Activated T-helper 1 cell treated with anti-CD3 and anti-CD28 coated beads, Interleukin-12 subunit alpha, Interleukin-12 subunit beta, Interleukin-2, Interleukin-4 antibody, amounts not matched to agents 30 ng/mL and 10 ng/mL and 1 ng/mL, durations not matched to agents 14 hours and 24 hours and 36 hours (primary cell): ENCODE measurements at regions not wholly inside any gene's neighbourhood (a gene's known extent, or its start where the extent isn't known, plus 50 kb on each side); places are given as distances from the start of the nearest gene placed in this dataset.
"Not testable (repeated sequence)": the region's sequence is repeated elsewhere in the genome, so short reads cannot be mapped to it uniquely, and the experiment has no call there.

ENCODE experiments used
- DNase-seq: peaks from one replicate; pipeline ENCODE4 v3.0.0; 2021; ENCODE audit warnings: low spot score
- H3K27ac Mint-ChIP-seq: one replicate; pipeline ENCODE4 v1.8.0; 2021; ENCODE audit warnings: mild to moderate bottlenecking, mixed read lengths
- H3K27me3 Mint-ChIP-seq: one replicate; pipeline ENCODE4 v1.8.0; 2022; ENCODE audit warnings: mild to moderate bottlenecking, moderate library complexity, mixed read lengths; ENCODE audit not compliant: insufficient read depth
- H3K36me3 Mint-ChIP-seq: one replicate; pipeline ENCODE4 v1.8.0; 2021; ENCODE audit warnings: low read depth, mixed read lengths
- H3K4me1 Mint-ChIP-seq: one replicate; pipeline ENCODE4 v1.8.0; 2021; ENCODE audit warnings: low read depth, mixed read lengths
- H3K4me3 Mint-ChIP-seq: one replicate; pipeline ENCODE4 v1.8.0; 2021; ENCODE audit warnings: mild to moderate bottlenecking, moderate library complexity, mixed read lengths
- H3K9me3 Mint-ChIP-seq: one replicate; pipeline ENCODE4 v1.8.0; 2021; ENCODE audit warnings: mixed read lengths
- intact Hi-C: fragments of 100-400 bp; cut with micrococcal nuclease; formaldehyde crosslinking; loops from one replicate; pipeline ENCODE4 v1.15.1; 2024

GRCh38 chr12:116380740-116381139 is 103.2 kb upstream of the MED13L start:
- H3K9me3 Mint-ChIP-seq, H3K4me3 Mint-ChIP-seq, H3K27ac Mint-ChIP-seq, DNase-seq, H3K4me1 Mint-ChIP-seq, intact Hi-C loops, H3K36me3 Mint-ChIP-seq, H3K27me3 Mint-ChIP-seq: not testable (repeated sequence)

DNA sequence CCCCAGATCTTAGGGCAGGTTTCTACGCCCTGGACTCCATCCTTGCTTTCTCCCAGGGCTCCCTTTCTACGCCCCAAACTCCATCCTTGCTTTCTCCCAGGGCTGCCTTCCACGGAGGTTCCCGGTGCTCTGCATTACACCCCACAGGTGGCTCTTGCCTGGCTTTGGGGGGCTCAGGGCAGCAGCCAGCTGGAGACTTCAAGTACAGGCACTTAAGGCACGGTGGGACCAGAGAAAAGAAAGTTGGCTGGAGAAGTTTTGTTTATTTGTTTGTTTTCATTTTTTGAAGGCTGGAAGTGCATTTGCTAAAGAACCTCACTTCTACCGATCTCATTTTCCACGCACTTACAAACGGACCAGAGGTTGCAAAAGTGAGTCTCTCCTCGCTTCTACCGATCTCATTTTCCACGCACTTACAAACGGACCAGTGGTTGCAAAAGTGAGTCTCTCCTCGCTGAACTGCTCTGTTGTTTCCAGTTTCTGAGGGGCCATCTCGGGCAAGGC is 103.8 kb upstream of the MED13L start:
- Mint-ChIP-seq H3K9me3 (no peaks in the 10 kb centered on the region), H3K36me3 (no peaks in the 10 kb centered on the region), H3K4me3 (no peak overlapping the region), H3K27ac (peak overlapping the region; percentile 58), H3K27me3 (peaks cover 6% of the 10 kb centered on the region), H3K4me1 (no peaks in the 10 kb centered on the region)
- intact Hi-C loops = no loop called here
- DNase-seq = no peak

DNA sequence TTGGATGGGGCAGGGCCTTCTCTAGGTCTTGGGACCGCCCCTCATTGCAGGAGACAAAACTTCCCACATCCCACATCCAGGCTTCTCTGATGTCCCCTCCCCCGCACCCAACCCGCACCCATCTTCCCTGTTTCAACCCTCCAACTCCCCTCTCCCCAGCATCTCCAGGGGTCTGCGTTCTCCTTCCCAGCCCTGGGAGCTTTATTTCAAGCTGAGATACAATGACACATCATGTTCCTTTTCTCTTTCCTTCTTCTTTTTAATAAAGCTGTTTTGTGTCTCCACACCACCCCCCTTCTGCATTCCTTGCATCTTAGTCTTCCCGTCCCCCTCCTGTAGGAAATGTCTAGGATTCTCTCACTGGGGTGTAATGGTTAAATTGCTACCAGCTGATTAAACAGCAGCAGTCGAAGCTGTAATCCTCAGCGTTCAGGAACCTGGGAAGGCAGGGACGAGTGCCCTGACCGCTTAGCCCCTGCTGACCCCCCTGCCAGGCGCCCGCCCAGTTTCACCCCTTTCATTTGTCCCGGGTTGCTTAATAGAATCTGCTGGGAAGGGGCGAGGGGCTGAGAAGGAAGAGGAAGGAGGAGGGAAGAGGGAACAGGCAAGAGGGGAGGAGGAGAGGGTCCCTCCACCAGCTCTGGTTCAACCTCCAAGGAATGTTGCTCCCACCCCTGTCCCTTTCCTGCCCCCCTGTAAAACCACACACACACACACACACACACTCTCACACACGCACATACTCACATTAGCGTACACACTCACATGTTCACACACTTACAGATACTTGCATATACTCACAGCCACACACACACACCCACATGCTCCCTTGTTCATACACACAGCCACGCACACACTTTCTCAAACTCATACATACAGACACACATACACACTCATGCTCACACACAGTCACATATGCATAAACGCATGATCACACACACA is 104.5 kb upstream of the MED13L start:
- H3K4me1 Mint-ChIP-seq = no peaks in the 10 kb centered on the region
- intact Hi-C loops = no loop called here
- DNase-seq = no peak
- H3K27ac Mint-ChIP-seq = peak overlapping the region; percentile 58
- no peak overlapping the region for H3K4me3 Mint-ChIP-seq
- H3K36me3 Mint-ChIP-seq = no peaks in the 10 kb centered on the region
- H3K9me3 Mint-ChIP-seq = no peaks in the 10 kb centered on the region
- peaks cover 9% of the 10 kb centered on the region for H3K27me3 Mint-ChIP-seq

DNA sequence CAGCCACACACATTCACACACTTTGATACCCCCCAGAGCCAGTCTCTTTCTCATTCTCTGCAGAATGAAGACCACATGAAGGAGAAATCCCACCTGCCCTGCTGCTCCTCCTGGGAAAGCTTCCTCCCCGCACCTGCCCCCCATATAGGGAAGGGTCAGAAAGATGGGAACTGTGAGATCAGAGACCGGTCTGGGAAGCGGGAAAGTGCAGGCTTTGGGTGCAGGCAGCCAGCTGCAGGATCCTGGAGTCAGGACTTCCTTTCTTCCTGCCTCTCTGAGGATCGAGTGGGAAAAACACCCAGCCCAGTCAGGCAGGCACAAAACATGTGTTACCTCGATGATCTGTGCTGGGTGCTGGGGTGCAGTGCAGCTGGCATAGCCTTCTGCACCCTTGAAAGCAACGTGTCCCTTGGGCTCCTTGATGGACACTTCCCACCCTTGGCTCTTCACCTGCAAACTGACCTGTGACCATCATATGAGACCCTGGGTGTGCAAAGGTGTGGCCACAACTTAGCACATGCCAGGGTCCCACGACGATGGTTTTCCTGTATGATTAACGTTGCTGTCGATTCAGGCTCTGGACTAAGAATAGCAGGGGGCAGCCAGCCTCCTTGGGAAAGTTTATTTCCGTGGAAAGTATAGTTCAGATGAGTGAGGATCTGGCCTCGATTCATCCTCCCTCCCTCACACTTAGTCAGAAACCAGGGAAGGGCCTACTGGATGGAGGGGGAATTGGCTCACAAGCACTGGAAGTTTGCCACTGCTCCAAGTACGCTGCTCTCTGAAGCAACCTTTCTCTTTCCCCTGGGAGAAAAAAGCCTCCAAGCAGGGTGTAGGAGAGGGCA is 105.4 kb upstream of the MED13L start:
- Mint-ChIP-seq H3K27ac (no peak overlapping the region), H3K4me3 (no peak overlapping the region), H3K27me3 (peaks cover 9% of the 10 kb centered on the region), H3K9me3 (no peaks in the 10 kb centered on the region), H3K36me3 (no peaks in the 10 kb centered on the region), H3K4me1 (no peaks in the 10 kb centered on the region)
- intact Hi-C loops = no loop called here
- no peak for DNase-seq

DNA sequence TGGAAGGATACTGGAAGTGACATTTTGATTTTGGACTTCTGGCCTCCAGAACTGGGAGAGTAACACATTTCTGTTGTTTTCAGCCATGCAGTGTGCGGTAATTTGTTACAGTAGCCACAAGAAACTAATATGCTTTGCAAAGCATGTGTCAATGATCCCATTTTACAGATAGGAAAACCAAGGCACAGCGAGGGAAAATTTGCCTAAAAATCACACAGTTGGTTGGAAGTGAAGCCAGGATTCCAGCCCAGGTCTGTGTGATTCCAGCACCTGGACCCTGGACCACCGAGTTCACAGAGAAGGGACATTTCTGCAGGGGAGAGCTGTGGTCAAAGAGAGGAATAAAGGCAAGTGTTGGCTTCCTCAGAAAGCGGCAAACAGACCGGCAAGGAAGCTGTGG is 106.7 kb upstream of the MED13L start:
- no peak for DNase-seq
- Mint-ChIP-seq H3K27ac (no peak overlapping the region), H3K36me3 (no peaks in the 10 kb centered on the region), H3K9me3 (no peaks in the 10 kb centered on the region), H3K27me3 (peaks cover 10% of the 10 kb centered on the region), H3K4me3 (no peak overlapping the region), H3K4me1 (no peaks in the 10 kb centered on the region)
- intact Hi-C loops = no loop called here

DNA sequence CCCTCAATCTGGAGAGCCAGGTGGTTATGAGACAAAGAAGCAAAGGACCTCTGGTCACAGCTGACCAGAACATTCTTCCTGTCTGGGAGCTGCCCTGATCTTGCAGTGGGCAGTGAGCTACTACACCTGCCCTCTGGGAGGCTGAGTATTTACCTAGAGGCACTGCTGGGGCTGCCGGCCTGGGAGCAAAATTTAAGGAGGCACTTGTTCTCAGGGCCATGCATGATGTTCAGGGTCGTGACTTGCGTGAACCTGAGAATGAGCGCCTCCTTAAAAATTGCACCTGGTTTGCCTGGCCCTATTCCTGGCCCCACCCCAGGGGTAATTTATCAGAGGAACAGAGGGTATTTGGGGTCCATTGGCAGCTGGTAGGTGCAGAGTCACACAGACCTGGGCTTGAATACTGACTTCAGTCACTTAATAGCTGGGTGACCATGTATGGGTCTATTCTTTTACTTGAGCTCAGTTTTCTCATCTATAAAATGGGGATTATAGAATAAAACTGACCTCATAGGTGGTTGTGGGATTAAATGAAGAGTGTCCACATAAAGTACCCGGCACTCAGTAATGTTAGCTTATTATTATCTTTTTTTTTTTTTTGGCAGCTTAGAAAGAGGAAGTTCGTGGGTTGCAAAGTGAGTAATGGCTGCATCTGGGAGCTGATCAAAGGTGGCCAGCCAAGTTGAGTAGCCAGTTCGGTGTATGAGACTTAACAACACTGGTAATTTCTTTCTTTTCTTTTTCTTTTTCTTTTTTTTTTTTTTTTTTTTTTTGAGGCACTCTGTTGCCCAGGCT is 107.4 kb upstream of the MED13L start:
- Mint-ChIP-seq H3K27me3 (peaks cover 14% of the 10 kb centered on the region), H3K27ac (no peak overlapping the region), H3K36me3 (no peaks in the 10 kb centered on the region), H3K4me3 (no peak overlapping the region), H3K9me3 (no peaks in the 10 kb centered on the region), H3K4me1 (no peaks in the 10 kb centered on the region)
- intact Hi-C loops = no loop called here
- DNase-seq = no peak

GRCh38 chr12:116385486-116386217 is 108.2 kb upstream of the MED13L start:
- Mint-ChIP-seq H3K4me3 (no peak overlapping the region), H3K9me3 (no peaks in the 10 kb centered on the region)
- intact Hi-C loops = no loop called here

GRCh38 chr12:116389326-116389725 is 111.8 kb upstream of the MED13L start:
- DNase-seq = no peak
- Mint-ChIP-seq H3K4me1 (no peaks in the 10 kb centered on the region), H3K27ac (no peak overlapping the region), H3K4me3 (no peak overlapping the region), H3K36me3 (no peaks in the 10 kb centered on the region), H3K9me3 (no peaks in the 10 kb centered on the region), H3K27me3 (peaks cover 12% of the 10 kb centered on the region)
- intact Hi-C loops = no loop called here

More at GRCh38 chr12:116385486-116386217, 108.2 kb upstream of the MED13L start:
- Mint-ChIP-seq H3K36me3 (no peaks in the 10 kb centered on the region), H3K27me3 (peaks cover 15% of the 10 kb centered on the region), H3K4me1 (no peaks in the 10 kb centered on the region), H3K27ac (no peak overlapping the region)
- DNase-seq = no peak

DNA sequence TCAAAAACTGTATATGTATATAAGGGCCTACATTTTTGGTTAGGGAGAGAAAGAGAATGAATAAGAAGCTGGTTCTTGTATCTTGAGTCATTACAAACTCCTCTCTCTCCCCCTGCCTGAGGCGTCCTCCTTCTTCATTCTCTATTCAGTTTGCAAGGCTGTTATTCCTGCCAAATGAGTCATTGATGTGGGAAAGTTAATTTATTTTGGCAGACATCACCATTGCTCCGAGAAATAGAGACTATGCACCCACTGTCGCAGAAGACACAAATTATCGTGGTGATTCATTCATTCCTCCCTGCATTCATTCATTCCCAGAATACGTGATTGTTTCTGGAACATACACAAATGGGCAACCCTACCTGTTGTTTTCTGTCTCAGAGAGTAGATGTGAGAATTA is 112.5 kb upstream of the MED13L start:
- Mint-ChIP-seq H3K36me3 (no peaks in the 10 kb centered on the region), H3K4me3 (no peak overlapping the region), H3K27ac (no peak overlapping the region), H3K4me1 (no peaks in the 10 kb centered on the region), H3K27me3 (peaks cover 12% of the 10 kb centered on the region), H3K9me3 (no peaks in the 10 kb centered on the region)
- intact Hi-C loops = no loop called here
- no peak for DNase-seq

- Mint-ChIP-seq H3K36me3 (no peaks in the 10 kb centered on the region), H3K4me1 (no peaks in the 10 kb centered on the region), H3K27me3 (peaks cover 12% of the 10 kb centered on the region), H3K4me3 (no peak overlapping the region), H3K27ac (no peak overlapping the region), H3K9me3 (no peaks in the 10 kb centered on the region)
- intact Hi-C loops = no loop called here
- DNase-seq = no peak
These were observed 113.2 kb upstream of the MED13L start for GRCh38 chr12:116390401-116391335.

- DNase-seq = no peak
- H3K9me3 Mint-ChIP-seq = no peaks in the 10 kb centered on the region
- no peak overlapping the region for H3K27ac Mint-ChIP-seq
- intact Hi-C loops = no loop called here
- no peaks in the 10 kb centered on the region for H3K36me3 Mint-ChIP-seq
- H3K4me1 Mint-ChIP-seq = no peaks in the 10 kb centered on the region
- H3K4me3 Mint-ChIP-seq = no peak overlapping the region
- H3K27me3 Mint-ChIP-seq = peaks cover 12% of the 10 kb centered on the region
These were observed 114.0 kb upstream of the MED13L start for GRCh38 chr12:116391501-116391900.
